Inflammatory macrophage treated with lipopolysaccharide for 1 hour (primary cell): ENCODE measurements at regions not wholly inside any gene's neighbourhood (a gene's known extent, or its start where the extent isn't known, plus 50 kb on each side); places are given as distances from the start of the nearest gene placed in this dataset.
"Not testable (repeated sequence)": the region's sequence is repeated elsewhere in the genome, so short reads cannot be mapped to it uniquely, and the experiment has no call there.

Experiments used
- DNase-seq, 2 donors: peaks; one replicate each; pipeline ENCODE4 v3.0.0-alpha.2; 2020 to 2022

DNA sequence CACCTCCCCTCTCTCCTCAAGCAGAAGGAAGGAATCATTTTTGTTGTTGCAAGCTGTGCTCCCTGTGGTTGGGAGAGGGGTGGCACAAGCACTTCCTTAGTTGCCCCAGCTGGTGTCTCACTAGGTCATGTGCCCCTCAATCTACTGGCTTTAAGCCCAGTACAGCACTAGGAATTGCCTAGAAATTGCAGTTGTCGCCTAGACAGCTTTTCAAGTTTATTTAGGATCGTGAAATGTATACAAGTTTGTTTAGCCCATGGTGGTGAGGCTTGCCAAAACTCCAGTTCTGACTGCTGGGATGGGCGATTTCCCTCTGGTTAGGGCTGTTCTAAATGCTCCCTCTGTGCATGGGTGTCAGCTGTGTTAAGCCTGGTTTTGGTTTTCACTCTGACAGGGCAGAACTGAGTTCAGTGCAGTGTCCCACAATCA, 126.8 kb upstream of the ZNF644 start:
- DNase-seq, result peak; percentile 23 to 30

DNA sequence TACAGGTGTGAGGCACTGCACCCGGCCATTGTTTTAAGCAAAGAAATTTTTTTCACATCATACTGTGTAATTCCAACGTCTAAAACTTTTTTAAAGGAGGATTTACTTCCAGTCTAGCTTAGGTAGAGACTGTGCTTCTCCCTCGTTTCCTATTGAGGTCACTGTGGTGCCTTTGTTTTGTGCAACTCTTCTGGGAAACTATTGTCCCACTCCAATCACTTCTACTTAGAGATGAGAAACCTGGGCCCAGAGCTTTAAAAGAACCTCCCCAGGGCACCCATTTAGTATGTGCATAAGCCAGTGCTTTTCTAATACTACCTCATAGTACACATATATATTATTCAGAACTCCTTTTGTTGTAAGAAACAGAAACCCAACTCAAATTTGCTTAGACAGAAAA, 120.0 kb upstream of the ZNF644 start:
- no peak for DNase-seq

DNA sequence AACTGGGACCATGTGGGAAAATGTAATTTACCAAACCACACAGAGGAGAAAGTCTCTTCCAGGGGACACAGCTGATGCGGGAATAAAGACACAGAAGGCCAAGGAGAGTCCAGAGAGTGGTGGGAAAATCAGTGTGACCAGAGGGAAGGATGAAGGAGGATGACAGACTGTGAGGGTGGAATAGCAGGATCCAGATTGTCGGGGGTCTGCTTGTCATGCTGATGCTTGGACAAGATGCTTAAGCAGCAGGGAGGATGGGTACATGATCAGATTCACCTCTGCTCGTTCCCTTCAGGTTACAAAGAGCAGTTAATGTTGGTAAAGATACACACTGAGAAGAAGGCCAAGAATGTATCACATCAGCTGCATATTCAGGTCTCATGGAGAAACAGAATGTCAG, 117.1 kb upstream of the ZNF644 start:
- no peak for DNase-seq

DNA sequence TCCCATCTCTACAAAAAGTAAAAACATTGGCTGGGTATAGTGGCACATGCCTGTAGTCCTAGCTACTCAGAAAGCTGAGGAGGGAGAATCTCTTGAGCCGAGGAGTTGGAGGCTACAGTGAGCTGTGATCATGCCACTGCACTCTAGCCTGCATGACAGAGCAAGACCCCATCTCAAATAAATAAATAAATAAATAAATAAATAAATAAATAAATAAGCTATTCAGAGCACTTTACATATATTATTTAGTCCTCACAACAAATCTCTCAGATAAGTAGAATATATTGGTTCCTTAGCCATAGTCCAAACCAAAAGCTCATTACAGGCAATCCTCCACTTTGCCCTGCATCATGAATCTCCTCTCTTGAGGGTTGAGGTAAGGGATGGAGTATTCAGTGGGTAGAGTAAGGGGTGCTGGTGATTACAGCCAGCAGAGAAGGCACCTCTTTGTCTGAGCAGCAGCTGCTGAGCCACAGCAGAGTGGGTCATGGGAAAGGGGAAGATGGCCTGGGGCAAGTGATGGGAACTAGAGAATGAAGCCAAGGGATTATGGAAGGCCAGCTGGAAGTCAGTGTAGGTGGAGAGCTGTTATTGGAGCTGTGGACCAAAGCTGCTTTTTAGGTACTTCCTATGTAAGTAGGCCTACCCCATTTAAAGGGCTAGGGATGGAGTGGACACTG, 115.5 kb upstream of the ZNF644 start:
- DNase-seq, result no peak

DNA sequence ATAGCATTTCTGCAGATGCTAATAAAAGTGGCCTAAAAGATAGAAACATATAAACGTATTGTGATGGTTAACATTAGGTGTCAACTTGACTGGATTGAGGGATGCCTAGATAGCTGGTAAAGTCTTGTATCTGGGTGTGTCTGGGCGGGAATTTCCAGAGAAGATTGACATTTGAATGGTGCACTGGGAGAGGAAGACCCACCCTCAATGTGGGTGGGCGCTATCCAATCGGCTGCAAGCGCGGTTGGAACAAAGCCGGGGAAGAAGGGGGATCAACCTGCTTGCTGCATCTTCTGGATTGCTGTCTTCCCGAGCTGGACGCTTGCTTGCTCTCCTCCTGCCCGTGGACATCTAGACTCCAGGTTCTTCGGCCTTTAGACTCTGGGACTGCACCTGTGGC, 114.0 kb upstream of the ZNF644 start:
- DNase-seq, result no peak

DNA sequence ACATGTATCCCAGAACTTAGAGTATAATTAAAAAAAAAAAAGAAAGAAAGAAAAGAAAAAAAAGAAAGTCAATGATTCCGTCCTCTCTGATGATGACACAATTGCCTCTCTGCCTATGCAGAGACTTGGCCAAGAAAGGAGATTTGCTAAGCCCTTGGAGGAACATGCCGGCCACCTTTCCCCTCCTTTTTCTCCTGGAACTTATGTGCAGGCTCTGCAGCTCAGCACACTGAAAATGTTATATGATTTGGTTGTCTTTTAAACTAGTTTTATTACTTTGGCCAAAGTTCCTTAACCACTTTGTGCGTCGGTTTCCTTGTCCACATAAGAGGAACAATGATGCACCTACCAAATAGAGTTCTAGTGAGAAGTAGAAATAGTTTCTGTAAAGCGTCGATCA, 111.4 kb upstream of the ZNF644 start:
- no peak for DNase-seq

DNA sequence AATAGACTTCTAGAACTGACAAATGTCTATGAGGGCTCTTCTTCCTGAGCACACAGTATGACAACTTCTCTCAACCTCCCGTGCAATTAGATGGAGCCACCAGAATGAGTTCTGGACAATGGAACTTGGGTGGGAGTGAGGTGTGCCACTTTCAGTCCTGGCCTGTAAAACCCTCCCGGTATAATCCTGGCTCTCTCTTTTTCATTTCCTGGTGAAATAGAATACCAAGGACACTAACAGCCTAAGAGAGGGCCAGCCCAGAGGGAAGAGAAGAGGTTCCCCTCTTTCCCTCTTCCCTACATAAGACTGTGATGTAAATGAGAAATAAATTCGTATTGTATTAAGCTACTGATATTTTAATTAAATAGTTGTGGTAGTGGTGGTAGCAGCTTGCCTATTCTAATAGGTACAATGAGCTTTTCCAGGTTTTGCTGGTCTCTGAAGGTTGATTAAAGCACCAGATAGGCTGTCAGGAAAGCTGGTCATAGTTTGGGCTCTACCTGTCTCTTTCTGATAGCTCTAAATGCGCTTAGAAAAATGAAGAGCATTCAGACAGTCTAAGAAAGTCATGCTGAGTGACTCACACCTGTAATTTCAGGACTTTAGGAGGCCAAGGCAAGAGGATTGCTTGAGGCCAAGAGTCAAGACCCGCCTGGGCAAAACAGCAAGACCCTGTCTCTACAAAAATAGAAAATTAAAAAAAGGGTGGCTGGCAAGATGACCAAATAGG, 108.6 kb upstream of the ZNF644 start:
- DNase-seq, result no peak

DNA sequence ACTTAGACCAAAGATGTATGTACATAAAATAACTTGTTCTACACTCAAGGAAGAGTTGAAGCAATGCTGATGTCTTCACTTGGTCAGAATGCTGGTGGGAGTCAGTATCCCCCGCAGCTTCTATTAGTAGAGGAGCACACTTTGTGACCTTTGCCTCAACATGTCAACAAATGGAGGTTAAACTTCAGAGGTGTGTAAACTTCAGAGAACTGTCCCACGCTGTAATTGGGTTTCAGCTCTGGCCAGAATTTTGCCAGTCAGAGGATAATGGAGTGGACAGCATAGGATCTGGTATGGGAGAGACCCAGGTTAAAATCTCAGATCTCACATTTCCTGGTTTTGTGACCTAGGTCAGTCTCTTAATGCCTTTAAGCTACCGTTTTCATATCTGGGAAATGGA, 107.6 kb upstream of the ZNF644 start:
- no peak for DNase-seq

DNA sequence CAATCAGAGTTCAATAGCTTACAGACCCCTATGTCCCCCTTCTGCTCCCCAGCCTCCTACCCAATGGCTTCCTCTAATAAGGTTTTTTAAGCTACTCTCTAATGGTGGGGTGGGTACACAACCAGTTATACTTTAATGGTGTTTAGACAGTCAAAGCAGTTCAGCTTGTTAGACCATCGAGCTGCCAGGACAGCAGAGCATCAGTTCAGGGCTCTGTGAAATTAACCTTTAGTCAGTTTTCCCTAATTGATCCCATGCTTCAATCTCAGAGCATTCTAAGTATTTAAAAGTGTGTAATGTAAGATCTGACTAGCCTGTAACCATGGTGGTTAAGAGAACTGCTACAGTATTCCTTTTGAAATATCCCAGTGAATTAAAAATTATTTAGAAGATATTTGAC, 107.2 kb upstream of the ZNF644 start:
- no peak for DNase-seq

DNA sequence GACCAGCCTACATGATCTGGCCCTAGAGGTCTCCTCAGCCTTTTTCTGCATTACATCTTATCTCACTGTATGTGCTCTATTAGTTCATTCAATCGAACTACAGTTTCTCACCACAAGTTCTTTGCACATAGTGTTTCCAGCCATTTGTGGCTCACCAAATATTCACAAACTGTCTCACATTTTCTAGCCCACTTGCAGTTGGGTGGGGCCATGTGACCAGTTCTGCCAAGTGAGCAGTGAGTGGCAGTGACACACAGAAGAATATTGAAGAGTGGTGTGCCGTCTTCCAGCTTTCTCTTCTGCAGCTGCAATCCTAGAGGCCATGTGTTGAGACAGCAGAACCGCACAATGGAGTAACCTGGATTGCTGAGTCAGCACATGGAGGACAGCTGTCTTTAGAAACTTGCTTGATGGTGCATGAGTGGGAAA, 103.2 kb upstream of the ZNF644 start:
- no peak for DNase-seq

DNA sequence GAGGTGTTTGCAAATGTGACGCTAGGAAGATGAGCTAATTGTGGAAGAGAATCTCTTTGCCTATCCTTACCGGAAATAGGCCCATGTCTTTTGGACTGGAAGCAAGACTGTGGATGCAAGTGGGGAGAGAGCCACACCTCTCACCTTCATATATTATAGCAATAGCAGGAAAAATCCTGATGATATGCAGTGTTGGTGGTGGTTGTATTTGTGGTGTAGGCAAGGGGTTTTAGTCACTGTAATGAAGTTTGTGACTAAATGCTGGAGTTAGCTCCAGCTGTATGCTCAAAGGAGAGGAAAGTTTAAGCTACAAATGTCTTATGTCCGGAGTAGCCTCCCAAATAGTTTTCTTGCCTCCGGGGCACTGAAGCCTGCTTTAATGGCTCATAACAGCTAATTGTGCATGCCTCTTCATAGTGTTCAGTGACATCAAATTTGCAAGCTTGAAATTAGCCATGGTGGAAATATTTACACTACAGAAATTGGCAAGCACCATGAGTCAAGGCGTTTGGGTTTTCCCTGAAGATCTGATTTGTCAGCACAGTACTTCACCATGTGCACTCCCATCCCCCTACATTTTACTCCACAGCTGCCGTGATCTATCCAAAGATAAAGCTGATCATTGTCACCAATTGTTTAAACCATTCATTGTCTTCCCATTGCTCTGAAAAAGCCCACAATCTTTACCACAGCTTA, 102.6 kb upstream of the ZNF644 start:
- no peak for DNase-seq

DNA sequence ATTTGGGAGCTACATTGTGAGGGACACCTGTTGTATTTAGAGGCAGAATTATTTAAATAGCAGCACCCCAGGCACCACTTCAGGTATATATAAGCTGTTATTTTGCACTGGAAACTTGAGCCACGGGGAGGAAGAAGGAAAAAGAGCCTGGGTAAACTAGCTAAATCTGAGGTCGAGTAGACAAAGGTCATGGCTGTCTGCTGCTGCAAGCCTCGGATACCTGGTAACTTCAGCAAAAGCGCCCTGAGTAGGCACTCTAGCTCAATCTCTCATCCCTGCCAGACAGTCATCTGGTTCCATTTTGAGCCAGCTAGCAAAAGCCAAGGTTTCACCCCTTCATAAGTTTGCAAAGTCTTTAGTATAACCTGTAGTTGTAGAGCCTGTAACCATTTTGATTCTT, 101.9 kb upstream of the ZNF644 start:
- DNase-seq, result no peak

DNA sequence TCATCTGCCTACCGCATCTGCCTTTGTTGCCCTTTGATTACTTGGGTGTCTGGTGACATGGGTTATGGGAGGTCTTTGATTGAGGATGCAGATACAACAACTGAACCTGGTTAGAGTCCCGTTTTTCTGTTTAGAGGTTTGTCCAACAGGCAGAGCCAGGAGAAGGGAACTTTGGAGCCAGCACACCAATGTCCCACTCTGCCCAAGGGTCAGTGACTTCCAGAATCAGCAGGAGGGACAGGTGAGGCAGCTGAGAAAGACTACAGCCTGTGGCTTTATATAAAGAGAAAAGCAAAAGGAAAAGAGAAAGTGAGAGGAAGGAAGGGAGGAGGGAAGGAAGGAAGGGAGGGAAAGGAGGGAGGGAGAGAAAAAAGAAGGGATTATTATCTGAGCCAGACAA, 101.5 kb upstream of the ZNF644 start:
- DNase-seq, result no peak

DNA sequence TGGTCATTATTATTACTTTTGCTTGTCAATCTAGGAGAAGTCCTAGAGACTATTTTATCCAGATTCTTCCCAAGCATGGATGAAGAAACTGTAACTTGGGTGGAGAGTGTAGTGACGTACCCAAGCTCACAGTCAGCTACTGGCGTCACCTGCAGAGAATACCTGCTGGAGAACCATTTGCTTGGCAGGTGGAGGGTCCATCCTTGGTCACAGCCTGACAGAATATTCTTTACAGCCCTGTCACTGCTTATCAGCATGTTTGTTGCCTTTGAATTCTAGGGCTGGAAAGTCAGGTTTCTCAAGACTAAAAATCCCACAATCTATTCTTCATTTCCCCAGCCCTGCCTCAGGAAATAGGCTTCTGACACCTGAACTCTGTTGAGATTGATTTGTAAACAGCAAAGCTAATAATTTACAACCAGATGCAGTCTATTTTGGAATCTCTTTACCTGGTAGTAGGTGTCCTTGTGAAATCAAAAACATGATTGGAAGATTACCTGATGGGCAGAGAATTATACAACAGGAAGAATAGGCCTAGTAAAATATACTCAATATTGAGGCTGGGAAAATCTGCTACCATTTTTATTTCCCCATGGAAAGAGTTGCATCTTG, 100.4 kb upstream of the ZNF644 start:
- no peak for DNase-seq

DNA sequence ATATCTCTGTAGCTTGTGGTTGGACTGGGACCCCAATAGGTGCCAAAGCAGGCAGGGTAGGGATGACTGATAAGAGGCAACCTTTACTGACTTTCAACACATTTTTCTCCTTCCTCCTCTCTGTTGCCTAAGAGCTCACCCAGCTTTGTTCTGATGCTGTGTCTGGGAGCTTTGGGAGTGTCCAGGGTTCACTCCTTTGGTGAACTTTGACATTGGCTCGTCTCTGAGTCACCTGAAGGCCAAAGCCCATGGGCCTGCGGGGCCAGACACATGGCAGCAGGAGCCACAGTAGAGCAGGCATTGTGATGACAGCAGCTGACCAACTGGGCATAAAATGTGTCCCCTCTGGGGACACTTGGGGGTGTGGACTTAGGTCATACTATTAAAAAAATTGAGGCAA, 99.5 kb upstream of the ZNF644 start:
- no peak for DNase-seq

DNA sequence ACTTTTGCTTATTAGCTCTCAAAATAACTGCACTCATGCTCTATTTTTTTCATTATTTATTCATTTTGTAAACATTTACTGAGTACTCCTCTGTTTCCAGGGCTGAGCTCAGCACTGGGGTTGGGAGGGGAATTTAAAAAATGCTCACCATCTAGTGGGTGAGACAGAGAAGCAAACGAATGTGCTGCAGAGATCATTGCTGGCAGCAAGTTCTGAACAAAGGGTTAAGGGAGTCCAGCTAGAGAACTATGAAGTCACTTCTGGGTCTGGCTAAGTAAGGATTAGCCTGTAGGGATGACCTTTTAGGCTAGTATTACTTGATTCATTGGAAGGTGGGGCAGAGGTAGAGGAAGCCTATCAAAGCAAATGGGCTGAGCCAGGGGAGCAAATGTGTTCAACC, 99.1 kb upstream of the ZNF644 start:
- DNase-seq, result no peak

DNA sequence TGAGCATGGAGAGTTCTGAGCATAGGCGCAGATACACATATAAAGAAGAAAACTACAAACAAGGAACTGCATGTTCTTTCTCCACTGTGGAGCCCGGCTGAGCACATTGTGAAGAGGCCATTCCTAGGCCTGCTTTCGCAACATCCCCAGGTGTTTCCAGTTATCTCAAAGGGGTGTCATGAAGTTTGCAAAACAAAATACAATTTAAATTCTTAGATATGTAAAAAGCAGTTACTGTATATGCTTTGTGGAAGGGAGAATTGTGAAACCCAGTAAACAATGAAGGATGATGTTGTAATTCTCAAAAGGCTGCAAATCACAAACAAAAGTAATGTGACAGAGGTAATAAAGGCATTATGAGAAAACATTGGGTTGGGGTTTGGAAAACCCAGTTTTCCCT, 98.6 kb upstream of the ZNF644 start:
- no peak for DNase-seq

DNA sequence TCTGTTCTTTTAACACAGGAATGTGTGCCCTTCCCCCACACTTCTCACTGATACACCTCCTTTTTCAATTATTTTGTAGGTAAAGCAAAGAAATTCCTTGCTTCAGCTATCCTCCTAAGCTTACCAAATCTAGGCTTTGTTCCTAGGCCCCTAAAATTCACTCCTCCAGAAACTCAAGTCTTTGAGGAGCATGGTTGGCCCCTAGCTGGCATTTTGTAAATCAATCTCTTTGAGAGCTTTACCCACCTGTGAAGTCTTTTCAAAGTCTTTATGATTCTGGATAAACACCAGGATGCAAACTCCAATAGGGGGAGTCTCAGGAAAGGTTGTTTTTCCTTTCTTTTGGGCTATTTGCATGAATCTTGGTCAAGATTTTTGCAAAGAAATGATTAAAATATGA, 82.9 kb upstream of the ZNF644 start:
- DNase-seq, result no peak

DNA sequence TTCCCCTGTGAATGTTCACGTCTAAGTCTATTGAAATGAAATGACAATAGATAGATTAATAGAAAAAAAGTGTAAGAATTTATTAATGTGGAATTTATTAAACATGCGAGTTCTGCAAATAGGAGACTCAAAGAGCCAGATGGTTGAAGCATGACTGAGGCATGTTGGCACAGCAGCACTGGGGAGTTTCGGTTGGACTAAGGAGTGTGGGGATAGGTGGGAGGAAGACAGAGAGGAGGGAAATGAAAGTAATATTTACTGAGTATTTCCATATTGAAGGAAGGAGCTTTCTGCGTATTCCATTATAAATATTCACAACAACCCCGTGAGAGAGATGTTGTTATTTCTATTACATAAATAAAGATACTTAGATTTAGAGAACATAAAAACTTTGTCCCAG, 79.5 kb upstream of the ZNF644 start:
- DNase-seq, result no peak

DNA sequence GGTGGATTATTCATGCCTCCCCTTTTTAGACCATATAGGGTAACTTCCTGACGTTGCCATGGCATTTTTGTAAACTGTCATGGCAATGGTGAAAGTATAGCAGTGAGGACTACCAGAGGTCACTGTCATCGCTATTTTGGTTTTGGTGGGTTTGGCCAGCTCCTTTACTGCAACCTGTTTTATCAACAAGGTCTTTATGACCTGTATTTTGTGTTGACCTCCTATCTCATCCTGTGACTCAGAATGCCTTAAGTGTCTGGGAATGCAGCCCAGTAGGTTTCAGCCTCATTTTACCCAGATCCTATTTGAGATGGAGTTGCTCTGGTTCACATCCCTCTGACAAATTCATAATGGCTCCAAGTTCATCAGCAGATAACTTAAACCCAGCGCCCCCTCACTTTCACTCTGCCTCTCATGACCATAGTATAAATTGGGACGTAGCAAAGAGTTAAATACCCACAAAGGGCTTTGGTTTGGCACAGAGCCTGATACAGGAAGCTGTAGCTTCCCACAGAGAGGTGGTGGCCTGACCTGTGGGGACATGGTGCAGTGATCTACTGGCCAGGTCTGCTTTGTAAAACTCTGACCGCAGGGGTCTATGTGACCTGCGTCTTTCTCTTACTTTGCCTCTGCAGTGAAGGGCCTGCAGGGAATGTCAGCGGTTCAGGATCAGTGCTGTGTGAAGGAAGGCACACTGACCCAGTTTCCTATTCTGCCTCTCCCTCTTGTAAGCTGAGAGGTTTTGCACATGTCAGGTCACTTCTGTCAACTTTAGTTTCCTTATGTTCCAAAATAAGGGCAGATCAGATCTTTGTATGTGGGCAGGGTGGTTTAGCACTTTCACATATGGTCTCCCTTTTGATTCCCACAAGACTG, 78.1 kb upstream of the ZNF644 start:
- DNase-seq, result no peak

DNA sequence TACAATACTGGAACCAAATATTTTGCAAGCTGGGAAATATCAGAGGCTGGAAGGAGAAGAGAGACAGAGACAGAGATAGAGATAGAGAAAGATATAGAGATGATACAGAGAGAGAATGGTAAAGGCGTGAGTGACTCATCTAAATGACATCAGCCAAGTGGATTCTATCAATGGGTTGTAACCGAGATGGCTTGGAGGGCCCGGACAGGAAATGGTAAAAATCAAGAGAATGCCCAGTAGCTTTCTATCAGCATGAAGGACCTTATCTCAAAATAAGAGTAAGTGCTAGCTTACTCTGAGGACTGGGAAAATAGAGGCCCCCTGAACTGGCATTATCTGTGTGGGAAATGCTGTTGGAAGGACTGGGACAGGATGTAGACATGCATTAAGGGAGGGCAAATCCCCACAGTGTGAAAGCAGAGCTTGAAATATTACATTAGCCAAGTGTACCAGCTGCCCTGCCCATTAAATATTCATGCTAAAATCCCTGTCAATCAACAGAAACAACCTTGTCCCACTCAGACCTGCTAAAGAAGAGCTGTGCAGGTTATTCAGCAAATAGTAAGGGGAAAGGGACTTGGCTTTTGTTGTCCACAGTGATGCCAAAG, 76.6 kb upstream of the ZNF644 start:
- no peak for DNase-seq

DNA sequence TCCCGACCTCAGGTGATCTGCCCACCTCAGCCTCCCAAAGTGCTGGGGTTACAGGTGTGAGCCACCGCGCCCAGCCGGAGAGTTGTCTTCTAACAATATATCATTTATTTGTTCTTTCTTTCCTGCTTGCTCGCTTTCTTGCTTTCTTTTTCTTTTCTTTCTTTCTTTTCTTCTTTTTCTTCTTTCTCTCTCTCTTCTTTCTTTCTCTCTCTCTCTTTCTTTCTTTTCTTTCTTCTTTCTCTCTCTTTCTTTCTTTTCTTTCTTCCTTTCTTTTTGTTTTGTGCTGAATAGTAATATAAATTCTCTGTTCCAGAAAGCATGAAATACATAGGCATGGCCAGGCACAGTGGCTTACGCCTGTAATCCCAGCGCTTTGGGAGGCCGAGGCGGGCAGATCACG, 73.5 kb upstream of the ZNF644 start:
- DNase-seq, result not testable (repeated sequence)
